H4 (cell line): ENCODE measurements at regions not wholly inside any gene's neighbourhood (a gene's known extent, or its start where the extent isn't known, plus 50 kb on each side); places are given as distances from the start of the nearest gene placed in this dataset.
"Not testable (repeated sequence)": the region's sequence is repeated elsewhere in the genome, so short reads cannot be mapped to it uniquely, and the experiment has no call there.

Source experiments
- DNase-seq: peaks from one replicate; pipeline ENCODE4 v3.0.0-alpha.2; 2015; ENCODE audit warnings: low spot score

DNA sequence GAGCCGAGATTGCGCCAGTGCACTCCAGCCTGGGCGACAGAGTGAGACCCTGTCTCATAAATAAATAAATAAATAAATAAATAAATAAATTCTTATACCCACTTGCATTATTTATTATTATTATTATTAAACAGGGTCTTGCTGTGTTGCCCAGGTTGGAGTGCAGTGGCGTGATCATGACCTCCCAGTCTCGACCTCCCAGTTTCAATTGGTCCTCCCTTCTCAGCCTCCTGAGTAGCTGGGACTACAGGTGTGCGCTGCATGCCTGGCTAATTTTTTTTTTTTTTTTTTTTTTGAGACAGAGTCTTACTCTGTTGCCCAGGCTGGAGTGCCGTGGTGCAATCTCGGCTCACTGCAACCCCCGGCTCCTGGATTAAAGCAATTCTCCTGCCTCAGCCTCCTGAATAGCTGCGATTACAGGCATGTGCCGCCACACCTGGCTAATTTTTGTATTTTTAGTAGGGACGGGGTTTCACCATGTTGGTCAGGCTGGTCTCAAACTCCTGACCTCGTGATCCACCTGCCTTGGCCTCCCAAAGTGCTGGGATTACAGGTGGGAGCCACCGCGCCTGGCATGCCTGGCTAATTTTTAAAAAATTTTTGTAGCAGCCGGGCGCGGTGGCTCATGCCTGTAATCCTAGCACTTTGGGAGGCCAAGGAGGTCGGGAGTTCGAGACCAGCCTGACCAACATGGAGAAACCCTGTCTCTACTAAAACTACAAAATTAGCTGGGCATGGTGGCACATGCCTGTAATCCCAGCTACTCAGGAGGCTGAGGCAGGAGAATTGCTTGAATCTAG lies 150.2 kb downstream of the SEC14L1 start:
- not testable (repeated sequence) for DNase-seq

DNA sequence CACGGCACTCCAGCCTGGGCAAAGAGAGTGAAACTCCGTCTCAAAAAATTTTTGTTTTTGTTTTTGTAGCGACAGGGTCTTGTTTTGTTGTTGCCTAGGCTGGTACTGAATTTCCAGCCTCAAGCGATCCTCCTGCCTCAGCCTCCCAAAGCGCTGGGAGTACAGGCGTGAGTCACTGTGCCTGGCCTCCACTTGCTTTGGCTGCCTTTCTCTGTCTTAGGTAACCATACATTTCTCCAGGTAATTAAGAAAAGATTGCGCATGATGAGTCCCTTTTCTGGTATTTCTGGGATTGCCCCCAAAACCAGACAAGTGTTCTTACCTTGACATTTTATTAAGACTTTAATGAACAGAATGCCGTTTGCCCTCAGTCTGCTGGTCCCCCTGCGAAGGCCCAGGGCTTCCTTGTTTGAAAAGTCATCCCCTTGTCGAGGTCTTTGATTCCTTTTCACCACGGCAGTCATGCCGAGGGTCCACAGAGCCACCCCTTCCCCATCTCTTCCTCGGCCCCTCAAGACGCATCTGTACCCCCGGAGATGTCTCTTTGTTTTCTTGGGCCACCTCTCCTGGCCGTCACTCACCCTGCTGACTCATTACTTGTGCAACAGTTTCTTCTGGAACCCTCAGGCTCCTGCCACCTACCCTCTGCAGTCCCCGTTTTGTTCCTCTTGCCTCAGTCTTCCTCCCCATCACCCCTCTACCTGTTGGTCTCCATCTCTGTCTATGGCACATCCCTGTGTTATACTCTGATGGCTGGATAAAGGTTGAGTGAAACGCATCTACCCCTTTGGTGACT lies 151.0 kb downstream of the SEC14L1 start:
- DNase-seq, result no peak

DNA sequence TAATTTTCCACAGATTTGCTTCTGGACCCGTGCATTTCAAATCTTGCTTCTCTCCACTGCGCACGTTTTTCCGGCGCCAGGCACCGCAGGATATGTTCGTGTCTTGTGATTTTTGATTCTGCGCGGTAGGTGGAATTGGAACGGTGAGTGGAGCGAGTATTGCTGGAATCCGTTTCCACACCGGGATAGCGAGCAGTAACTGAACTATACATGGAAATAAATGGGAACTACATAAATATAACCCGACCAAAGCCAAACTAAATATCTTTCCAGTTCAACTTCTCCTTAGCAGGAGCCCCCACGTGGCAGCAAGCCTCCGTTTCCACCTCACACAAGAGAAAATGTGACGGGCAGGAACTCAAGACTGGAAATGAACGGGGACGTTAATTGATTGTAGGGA lies 154.0 kb downstream of the SEC14L1 start:
- DNase-seq, result no peak

DNA sequence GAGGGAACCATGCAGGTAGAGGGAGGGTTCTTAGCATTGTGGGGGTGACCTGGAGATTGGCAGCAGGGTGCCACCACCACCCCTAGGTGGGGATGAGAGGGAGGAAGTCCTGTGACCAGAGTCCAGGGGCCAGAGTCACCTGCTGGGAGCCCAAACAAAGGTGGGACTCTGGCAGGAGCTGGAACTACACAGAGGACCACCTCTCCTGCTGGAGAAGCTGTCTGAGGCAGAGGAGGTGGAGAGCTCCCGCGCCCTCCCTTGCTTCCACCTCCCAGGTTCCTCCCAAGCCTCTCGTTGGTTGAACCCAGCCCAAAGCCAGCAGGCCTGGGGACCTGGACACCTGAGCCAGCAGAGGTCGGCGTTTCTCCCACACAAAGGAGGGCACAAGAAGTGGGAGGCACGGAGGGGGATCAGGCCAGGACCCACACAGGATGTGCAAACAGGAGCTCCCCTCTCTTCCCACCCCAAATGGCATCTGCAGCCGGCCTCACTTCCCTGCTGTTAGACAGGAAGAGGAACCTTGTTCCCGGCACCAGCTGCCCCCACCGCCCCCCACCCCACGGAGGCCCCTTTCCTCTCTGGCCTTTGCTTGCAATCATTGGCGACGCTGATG lies 154.6 kb downstream of the SEC14L1 start:
- no peak for DNase-seq

DNA sequence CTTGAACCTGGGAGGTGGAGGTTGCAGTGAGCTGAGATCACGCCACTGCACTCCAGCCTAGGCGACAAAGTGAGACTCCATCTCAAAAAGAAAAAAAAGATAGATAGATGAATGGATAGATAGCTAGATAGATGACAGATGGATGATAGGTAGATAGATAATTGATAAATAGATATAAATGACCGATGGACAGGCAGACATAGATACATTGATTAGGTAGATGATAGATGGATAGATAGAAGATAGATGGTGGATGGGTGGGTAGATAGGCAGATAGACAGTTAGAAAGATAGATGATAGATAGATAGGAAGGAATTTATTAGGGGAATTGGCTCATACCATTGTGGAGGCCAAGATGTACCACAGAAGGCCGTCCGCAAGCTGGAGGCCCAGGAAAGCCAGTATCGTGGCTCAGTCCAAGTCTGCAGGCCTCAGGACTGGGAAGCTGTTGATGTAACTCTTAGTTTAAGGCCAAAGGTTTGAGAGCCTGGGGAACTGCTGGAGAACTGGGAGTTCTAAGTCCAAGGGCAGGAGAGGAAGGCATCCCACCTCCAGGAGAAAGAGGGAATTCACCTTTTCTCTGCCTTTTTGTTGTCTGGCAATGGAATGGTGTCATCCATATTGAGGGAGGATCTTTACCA lies 156.1 kb downstream of the SEC14L1 start:
- DNase-seq, result no peak

DNA sequence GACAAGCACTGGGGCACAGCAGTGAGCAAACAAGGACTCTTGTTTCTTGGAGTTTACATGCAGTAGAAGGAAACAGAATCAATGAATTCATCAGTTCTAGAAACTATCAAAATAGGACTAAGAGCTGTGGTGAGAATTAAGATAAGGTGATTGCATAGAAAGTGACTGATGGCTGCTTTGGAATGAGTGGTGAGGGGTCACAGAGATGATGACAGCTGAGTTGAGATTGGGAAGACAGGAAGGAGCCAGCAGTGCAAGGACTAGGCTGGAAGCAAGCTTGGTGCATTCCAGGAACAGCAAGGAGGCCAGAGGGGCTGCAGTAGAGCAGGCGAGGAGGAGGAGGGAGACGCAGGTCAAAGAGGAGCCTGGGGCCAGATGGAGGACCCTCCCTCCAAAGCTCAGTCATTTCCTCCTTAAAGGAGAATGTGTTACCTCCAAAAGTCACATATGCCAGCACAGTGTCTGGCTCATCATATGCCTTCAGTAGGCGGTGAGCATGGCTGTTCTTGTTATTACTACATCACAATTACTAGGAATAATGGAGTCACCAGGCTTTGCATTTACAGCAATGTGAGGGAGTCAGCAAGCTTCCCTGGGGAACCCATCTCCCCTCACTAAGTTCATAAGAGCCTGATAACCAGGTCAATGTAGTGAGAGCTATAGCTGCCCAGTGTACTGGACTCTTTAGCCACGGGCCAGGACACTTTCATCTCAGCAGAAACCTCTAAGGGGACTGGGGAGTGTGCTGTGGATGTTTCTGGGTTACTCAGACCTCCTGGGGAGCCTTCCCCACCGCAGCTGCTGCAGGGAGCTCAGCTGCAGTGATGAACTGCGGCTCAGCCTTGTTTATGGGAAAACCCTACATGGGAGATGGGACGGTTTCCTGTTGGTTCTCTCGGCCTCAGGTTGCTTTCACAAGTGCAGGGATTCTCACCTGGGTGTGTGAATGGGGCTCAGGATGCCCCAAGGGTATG lies 157.2 kb downstream of the SEC14L1 start:
- no peak for DNase-seq

DNA sequence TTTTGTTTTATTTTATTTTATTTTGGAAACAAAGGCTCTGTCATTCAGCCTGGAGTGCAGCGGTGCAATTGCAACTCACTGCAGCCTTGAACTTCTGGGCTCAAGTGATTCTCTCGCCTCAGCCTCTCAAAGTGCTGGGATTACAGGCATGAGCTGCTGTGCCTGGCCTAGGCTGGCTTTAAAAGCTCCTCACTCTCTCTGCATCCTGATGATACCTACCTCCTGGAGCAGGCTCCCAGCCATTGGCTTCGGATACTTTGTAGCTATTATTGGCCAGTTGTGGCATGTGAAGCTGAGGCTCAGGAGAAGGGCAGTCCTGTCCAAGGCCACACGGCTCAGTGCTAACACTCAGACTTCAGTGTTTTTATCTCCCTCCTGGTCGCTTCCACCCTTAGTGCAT lies 158.0 kb downstream of the SEC14L1 start:
- DNase-seq, result no peak

DNA sequence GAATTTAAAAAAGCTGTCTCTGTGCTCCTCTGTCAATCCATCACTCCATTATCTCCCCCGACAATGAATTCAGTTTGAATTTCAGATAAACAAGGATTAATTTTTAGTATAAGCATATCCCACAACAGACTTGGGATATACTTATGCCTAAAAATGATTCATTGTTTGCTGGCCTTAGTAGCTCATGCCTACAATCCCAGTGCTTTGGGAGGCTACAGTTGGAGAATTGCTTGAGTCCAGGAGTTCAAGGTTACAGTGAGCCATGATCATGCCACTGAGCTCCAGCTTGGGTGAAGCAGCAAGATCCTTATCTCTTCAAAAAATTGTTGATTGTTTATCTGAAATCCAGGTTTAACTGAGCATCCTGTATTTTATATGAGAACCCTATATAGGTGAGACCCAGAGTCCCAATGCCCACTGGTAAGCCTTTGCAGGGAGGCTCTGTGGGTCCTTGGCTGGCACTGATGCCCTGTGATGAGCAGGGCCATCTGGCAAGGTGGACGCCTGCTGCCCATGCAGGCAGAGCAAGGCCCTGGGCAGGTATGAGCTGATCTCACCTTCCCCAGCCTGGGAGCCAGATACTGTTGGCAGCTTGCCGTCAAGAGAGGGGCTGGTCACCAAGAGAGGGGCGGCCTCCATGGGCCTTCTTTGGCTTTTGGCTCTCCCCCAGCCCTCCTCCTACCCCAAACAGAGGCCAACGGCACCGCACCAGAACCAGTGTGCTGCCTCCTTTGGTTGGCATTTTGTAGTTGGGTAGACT lies 158.7 kb downstream of the SEC14L1 start:
- DNase-seq, result no peak

DNA sequence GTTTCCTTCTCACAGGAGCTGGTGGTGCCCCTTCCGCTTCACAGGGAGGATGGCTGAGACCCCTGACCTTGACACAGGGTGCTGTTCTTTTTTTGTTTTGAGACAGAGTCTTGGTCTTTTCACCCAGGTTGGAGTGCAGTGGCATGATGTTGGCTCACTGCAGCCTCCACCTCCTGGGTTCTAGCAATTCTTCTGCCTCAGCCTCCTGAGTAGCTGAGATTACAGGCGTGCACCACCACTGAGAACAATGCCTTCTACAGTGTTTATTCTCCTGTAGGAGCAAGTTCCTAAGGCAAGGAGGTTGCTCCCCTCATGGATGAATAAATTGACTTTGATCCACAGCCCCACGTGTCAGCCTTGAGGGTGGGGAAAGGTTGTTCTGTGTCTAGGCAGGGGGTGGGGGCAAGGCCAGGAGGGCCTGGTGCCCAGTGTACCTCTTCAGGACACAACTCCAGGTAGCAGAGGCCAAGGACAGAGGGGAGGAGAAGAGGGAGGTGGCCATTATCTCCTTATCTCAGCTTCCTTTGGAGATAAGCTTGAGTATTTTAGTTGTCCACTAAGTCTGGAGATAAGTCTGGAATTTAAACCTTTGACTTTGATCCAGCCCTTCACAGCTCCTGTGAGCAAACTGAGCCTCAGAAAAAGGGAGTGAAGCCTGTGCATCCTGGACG lies 159.4 kb downstream of the SEC14L1 start:
- no peak for DNase-seq

DNA sequence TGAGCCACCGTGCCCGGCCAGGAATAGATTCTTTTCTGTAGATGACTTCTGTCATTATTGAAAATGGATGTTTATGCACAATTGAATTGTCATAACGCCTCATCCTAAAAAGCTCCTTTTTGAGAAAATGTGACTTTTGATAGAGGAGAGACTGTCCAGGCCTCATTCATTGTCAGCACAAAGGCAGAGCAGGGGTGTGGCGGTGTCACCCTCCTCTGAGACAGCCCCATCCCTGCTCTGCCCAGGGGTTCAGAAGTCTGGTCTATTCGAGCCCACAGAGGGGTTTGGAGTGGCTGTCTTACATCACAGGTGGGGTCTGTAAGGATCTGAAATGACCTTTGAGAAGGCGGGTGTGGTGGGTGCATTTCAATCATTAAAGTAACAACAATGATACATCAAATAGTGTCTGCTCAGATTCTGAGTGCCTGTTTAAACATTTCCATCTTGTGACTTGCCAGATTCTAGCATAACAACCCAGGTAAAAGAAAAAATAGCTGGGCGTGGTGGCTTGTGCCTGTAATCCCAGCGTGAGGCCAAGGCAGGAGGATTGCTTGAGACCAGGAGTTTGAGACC lies 161.0 kb downstream of the SEC14L1 start:
- no peak for DNase-seq

DNA sequence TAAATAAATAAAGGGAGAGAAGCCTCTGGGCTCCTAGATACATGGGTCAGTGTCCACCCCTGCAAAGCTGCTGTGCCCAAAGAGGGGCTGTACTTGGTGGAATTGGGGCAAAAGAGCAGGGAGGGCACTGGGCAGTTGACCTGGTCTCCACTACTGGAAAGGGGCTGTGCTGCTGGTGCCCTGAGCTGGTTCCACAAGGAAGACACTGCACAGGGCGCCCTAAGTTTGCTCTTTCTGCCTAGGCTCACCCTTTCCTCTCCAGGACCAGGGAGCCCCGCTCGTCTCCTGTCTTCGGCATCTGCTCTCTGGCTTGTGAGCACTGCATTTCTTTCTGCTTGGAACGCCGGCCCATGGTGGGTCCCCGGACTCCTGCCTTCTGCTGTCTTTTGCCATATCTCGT lies 161.9 kb downstream of the SEC14L1 start:
- no peak for DNase-seq

DNA sequence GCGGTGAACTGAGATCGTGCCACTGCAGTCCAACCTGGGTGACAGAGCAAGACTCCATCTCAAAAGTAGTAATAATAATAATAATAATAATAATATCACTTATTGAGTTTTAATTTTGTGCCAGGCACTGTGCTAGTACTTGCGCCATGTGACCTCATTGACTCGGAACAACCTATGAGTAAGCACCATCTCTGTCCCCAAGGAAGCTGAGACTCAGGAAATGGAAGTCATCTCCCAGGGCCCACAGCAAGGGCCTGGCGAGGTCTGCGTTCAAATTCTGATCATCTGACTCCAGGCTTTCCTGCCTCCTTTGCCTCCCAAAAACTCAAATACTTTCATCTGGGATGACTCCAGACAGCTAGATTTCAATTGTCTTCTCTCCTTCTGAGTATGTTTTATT lies 162.9 kb downstream of the SEC14L1 start:
- DNase-seq, result peak; percentile 60

DNA sequence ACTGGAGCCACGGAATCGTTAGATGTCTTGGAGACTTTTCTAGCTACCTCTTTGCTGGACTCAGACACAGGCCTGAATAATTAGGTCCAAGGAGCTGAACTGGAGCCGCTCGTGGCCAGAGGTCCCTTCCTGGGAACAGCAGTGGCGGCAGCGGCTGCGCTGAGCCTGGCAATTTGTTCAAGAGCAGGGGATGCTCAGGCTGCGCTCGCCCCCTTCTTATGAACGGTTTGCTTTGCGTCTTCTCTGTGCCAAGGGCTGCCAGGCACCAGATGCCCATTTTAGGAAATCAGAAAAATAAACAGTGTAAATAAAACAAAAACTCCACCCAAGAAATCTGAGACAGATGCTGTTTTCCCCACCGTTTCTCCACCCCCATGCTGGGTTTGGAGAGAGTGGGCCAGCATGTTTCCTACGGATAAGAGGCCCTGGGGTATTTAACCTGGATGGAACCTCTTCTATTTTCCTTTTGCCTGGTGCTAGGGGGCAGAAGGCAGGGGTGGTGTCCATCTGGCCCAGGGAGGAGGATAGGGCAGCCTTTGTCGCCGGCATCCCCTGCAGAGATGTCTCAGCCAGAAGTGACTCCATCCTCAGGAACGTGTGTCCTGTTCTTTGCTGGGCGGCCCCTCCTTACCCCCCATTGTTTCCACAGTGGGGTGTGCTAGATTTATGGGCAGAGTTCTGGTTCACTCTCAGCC lies 163.4 kb downstream of the SEC14L1 start:
- peak; percentile 84 for DNase-seq

DNA sequence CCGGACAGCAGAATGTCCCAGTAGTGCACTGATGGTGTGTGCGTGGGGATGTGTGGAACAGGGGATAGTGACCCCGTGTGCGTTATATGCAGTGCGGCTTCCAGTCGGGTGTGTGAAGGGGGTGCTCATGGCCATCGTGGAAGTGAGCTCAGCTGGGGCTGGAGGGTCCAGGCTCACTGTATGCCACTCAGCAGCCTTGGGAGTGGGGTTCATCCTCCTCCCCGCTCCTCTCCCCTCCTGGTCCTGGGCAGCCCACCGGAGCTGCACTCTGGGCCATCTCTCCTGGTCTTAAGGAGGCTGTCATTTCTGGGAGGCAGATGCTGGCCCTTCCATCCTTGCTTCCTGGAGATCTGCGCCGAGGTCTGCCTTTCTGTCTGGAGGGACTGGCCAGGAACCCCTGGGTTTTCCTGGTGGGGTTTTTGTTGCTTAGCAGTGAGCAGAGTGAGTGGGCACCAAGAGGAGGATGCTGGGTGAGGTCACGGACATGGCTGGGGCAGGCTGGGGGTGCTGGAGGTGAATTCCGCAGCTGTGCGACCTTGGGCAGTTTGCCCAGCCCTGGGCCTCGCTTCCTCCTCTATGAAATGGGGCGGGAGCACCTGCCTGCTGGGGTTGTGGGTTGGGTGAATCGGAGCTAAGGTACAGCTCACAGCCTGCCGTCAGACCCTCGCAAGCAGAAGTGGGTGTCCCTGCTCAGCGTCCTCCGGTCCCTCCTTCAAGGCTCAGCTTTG lies 164.1 kb downstream of the SEC14L1 start:
- DNase-seq, result no peak

DNA sequence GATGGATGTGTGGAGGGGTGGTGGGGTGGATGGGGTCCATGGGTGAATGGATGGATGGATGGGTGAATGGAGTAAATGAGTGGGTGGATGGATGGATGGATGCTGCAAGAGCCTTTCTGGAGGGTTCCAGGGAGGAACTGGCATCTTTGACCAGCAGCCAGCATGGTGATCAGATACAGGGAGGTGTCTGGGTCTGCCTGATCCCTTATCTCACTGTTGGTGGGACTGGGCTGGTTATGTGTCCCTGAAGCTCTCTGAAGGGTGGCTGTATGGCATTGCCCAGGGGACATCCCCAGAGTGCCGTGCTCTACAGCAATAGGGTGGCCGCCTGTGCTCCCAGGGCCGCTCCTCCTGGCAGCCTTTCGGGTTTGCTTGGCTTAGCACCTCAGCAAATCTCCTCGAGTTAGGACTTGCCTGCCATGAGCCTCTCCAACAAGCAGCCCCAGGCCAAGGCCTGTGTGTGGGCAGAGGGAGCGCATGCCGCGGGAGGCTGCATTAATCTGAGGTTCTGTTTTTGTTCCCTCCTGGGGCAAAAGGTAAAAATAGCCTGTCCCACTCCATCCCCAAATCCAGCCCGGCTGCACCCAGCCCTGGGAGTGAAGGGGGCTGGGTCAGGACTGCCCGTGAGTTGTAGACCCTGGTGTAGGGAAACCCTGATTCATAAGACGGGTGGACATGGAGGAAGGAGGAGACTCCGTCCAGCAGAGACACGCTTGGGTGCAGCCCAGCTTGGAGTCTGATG lies 165.4 kb downstream of the SEC14L1 start:
- DNase-seq, result no peak

DNA sequence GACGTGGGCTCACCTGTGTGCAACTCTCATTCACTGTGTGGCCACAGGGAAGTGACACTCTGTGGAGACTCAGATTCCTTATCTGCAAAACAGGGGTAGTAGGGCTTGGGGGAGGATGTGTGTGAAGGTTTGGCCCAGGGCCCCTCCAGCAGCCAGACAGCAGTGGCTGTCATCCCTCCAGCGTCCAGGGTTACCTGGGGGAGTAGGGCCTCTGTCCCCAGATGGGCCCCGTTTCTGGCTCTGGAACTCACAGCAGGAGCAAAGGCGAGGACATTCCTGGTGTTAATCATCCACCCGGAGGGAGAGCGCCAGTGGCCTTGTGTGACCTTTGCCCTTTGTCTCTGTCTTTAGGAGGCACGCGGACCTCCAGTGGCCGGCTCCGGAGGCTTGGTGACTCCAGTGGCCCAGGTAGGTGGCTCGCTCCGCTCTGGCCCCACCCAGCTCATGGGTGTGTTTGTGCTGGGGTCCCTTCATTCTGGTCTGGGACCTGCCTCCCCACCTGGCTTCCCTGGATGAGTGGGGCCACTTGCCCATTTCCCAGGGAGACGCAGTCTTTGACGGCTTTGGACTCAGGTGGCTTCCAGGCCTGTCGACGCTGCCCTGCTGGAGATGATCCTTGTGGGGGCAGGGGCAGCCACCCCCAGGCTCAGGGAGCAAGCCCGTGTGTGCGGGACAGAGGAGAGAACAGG lies 166.2 kb downstream of the SEC14L1 start:
- DNase-seq, result no peak
